ENCODE measurements at regions not wholly inside any gene's neighbourhood (a gene's known extent, or its start where the extent isn't known, plus 50 kb on each side); places are given as distances from the start of the nearest gene placed in this dataset.

- Histone ChIP-seq H3K36me3 (no peaks in the 10 kb centered on the region), H3K9me3 (no peaks in the 10 kb centered on the region), H3K4me1 (no peaks in the 10 kb centered on the region), H3K27me3 (no peaks in the 10 kb centered on the region), H3K27ac (no peak overlapping the region), H3K4me3 (no peak overlapping the region)
- no peak for TF ChIP-seq POLR2A (IDR thresholded peaks at IDR 0.05)
- TF ChIP-seq, protein P1, sequence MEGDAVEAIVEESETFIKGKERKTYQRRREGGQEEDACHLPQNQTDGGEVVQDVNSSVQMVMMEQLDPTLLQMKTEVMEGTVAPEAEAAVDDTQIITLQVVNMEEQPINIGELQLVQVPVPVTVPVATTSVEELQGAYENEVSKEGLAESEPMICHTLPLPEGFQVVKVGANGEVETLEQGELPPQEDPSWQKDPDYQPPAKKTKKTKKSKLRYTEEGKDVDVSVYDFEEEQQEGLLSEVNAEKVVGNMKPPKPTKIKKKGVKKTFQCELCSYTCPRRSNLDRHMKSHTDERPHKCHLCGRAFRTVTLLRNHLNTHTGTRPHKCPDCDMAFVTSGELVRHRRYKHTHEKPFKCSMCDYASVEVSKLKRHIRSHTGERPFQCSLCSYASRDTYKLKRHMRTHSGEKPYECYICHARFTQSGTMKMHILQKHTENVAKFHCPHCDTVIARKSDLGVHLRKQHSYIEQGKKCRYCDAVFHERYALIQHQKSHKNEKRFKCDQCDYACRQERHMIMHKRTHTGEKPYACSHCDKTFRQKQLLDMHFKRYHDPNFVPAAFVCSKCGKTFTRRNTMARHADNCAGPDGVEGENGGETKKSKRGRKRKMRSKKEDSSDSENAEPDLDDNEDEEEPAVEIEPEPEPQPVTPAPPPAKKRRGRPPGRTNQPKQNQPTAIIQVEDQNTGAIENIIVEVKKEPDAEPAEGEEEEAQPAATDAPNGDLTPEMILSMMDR (IDR thresholded peaks at IDR 0.05) = no peak
- DNase-seq = no peak
Observed at GRCh38 chr9:13971966-13972655, 341.8 kb downstream of the NFIB start.

DNA sequence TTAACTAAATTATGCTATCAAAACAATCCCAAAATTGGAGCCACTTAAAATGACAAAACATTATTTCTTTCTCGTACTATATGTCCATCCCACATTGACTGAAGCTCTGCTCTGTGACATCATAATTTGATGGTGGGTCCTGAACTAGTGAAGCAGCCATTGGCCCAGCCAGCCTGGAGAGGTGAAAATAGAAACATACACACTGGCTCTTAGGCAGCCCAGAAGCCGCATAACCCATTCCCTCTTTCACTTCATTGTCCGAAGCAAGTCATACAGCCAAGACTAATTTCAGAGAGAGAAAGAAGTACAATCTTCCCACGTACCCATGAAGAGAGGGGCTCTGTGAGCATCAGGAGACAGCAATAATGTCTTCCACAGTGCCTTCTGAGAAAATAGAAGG lies 342.5 kb downstream of the NFIB start:
- H3K4me3 ChIP-seq = no peak overlapping the region
- TF ChIP-seq, protein P1 (IDR thresholded peaks at IDR 0.05) = no peak
- no peak for TF ChIP-seq POLR2A (IDR thresholded peaks at IDR 0.05)
- no peak for DNase-seq
- no peaks in the 10 kb centered on the region for H3K4me1 ChIP-seq
- H3K36me3 ChIP-seq = no peaks in the 10 kb centered on the region
- H3K9me3 ChIP-seq = no peaks in the 10 kb centered on the region
- no peaks in the 10 kb centered on the region for H3K27me3 ChIP-seq
- H3K27ac ChIP-seq = no peak overlapping the region

DNA sequence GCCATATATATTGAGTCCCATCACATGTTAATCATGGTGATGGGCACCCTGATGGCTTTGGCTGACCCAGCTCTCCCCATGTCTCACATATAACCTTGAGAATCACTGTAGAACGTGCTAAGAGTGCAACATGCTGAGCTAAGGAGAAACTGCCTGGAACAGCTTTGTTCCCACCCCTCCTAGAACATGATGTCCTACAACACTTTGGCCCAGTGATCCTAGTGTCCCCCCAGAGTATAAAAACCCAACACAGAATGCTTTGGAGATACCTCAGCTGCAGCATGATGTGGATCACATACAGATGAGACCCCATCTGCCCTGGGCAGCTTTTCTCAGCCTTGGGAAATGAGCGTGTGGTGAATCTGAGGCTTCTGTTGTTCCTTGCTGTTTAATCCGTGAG lies 343.5 kb downstream of the NFIB start:
- H3K4me1 ChIP-seq = no peaks in the 10 kb centered on the region
- H3K27me3 ChIP-seq = no peaks in the 10 kb centered on the region
- no peaks in the 10 kb centered on the region for H3K36me3 ChIP-seq
- no peak overlapping the region for H3K4me3 ChIP-seq
- DNase-seq = no peak
- H3K27ac ChIP-seq = no peak overlapping the region
- no peaks in the 10 kb centered on the region for H3K9me3 ChIP-seq
- TF ChIP-seq POLR2A (IDR thresholded peaks at IDR 0.05) = no peak
- TF ChIP-seq, protein P1 (IDR thresholded peaks at IDR 0.05) = no peak

GRCh38 chr9:13970018-13970417 lies 343.9 kb downstream of the NFIB start:
- H3K4me3 ChIP-seq = no peak overlapping the region
- H3K9me3 ChIP-seq = no peaks in the 10 kb centered on the region
- TF ChIP-seq, protein P1 (IDR thresholded peaks at IDR 0.05) = no peak
- TF ChIP-seq POLR2A (IDR thresholded peaks at IDR 0.05) = no peak

GRCh38 chr9:13967438-13967837 lies 346.5 kb downstream of the NFIB start:
- no peaks in the 10 kb centered on the region for H3K4me1 ChIP-seq
- TF ChIP-seq POLR2A (IDR thresholded peaks at IDR 0.05) = no peak
- TF ChIP-seq, protein P1 (IDR thresholded peaks at IDR 0.05) = no peak

More at GRCh38 chr9:13970018-13970417, 343.9 kb downstream of the NFIB start:
- Histone ChIP-seq H3K27me3 (no peaks in the 10 kb centered on the region), H3K27ac (no peak overlapping the region), H3K4me1 (no peaks in the 10 kb centered on the region), H3K36me3 (no peaks in the 10 kb centered on the region)
- DNase-seq = no peak

More at GRCh38 chr9:13967438-13967837, 346.5 kb downstream of the NFIB start:
- Histone ChIP-seq H3K27ac (no peak overlapping the region), H3K36me3 (no peaks in the 10 kb centered on the region), H3K9me3 (no peaks in the 10 kb centered on the region), H3K4me3 (no peak overlapping the region), H3K27me3 (no peaks in the 10 kb centered on the region)
- DNase-seq = no peak

All from Peyer's patch (tissue), 4 donors.